Prostate gland (tissue), 2 donors: ENCODE measurements at regions not wholly inside any gene's neighbourhood (a gene's known extent, or its start where the extent isn't known, plus 50 kb on each side); places are given as distances from the start of the nearest gene placed in this dataset. TPM values are rescaled to one million over a fixed set of nuclear protein-coding genes. Genes with fewer than 3 reads are reported as not detected.
"Not testable (repeated sequence)": the region's sequence is repeated elsewhere in the genome, so short reads cannot be mapped to it uniquely, and the experiment has no call there.

Experiments used
- DNase-seq: peaks from one replicate; pipeline ENCODE4 v3.0.0-alpha.2; 2019; ENCODE audit warnings: low spot score
- H3K27ac ChIP-seq, 2 donors: fragments of 200-600 bp; sonication (generic); 2 replicates each; pipeline ENCODE4 v1.5.1; 2017 to 2019
- H3K27me3 ChIP-seq: fragments of 200-600 bp; sonication (generic); replicated peaks from 2 replicates; pipeline ENCODE4 v1.5.1; 2019; ENCODE audit not compliant: insufficient read depth
- H3K36me3 ChIP-seq, 2 donors: fragments of 200-600 bp; sonication (generic); 1 replicate in 1 of 2; 2 replicates in 1 of 2; pipeline versions ENCODE4 v1.5.1 to v1.8.1; 2017 to 2019
- H3K4me1 ChIP-seq: fragments of 200-600 bp; sonication (generic); replicated peaks from 2 replicates; pipeline ENCODE4 v1.5.1; 2019
- H3K4me3 ChIP-seq, 2 donors: fragments of 200-600 bp; sonication (generic); 2 replicates each; pipeline ENCODE4 v1.5.1; 2017 to 2019
- H3K9me3 ChIP-seq: fragments of 200-600 bp; sonication (generic); 2 replicates; pipeline ENCODE4 v1.5.1; 2017
- POLR2A ChIP-seq: fragments of 450-650 bp; IDR thresholded peaks from one replicate; pipeline ENCODE4 v1.6.1; 2016; ENCODE audit warnings: antibody characterized with exemption, mild to moderate bottlenecking
- POLR2AphosphoS5 ChIP-seq: sonication (generic); formaldehyde crosslinking; IDR thresholded peaks from one replicate; pipeline ENCODE4 v1.6.1; 2017; ENCODE audit warnings: antibody characterized with exemption
- WGBS: methylation state at CpG from one replicate; pipeline ENCODE4 v1.1.5; 2018; 5-methylcytosine and 5-hydroxymethylcytosine counted together
- intact Hi-C: fragments of 100-400 bp; cut with DNase I; formaldehyde crosslinking; loops from one replicate; pipeline ENCODE4 v1.14.2; 2022
- microRNA counts, 2 donors: library from miRNA; unstranded; fragments of <30 nt; microRNA quantifications; one replicate each; lab custom pipeline; 2016 to 2017
- microRNA-seq: library from miRNA; unstranded; fragments of <30 nt; microRNA quantifications from one replicate; pipeline ENCODE4, GENCODE V29; 2016
- small RNA-seq, 2 donors: library from RNA; depleted of rRNA; stranded (forward); fragments of <200 nt; gene quantifications; one replicate each; pipeline ENCODE3, GENCODE V24; 2016
- TF ChIP-seq, protein P1 (sequence below), 4 experiments: fragments of 200-600 bp in 2 of 4; fragments of 450-650 bp in 2 of 4; sonication (generic) in 2 of 4; IDR thresholded peaks; 1 replicate in 3 of 4; 2 replicates in 1 of 4; pipeline ENCODE4 v1.5.1; 2016 to 2019; ENCODE audit warnings: antibody characterized with exemption in 4 of 4, mild to moderate bottlenecking in 2 of 4, moderate library complexity in 2 of 4

DNA sequence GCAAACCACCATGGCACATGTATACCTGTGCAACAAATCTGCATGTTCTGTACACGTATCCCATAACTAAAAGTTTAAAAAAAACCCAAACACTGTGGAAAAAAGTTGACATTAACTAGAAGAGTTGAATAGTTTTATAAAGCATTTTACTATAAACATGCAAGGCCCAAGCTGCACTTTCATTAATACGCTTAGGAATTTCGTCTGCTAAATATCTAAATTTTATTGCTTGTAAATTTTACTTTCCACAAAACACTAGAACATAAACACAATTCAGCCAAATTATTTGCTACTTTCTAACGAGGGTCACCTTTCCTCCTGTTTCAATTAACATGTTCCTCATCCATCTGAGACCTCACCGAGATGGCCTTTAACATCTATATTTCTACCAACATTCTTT lies 74.4 kb upstream of the MAN1A1 start:
- 81% methylated on average over 5 of the region's 5 CpGs for WGBS
- Histone ChIP-seq H3K9me3 (no peaks in the 10 kb centered on the region), H3K4me3 (no peak overlapping the region), H3K27me3 (no peaks in the 10 kb centered on the region), H3K36me3 (no peaks in the 10 kb centered on the region), H3K4me1 (no peaks in the 10 kb centered on the region), H3K27ac (no peak overlapping the region)
- DNase-seq, result no peak
- intact Hi-C loops, result no loop called here
- TF ChIP-seq POLR2AphosphoS5, result no peak
- no peak for TF ChIP-seq POLR2A
- TF ChIP-seq, protein P1, sequence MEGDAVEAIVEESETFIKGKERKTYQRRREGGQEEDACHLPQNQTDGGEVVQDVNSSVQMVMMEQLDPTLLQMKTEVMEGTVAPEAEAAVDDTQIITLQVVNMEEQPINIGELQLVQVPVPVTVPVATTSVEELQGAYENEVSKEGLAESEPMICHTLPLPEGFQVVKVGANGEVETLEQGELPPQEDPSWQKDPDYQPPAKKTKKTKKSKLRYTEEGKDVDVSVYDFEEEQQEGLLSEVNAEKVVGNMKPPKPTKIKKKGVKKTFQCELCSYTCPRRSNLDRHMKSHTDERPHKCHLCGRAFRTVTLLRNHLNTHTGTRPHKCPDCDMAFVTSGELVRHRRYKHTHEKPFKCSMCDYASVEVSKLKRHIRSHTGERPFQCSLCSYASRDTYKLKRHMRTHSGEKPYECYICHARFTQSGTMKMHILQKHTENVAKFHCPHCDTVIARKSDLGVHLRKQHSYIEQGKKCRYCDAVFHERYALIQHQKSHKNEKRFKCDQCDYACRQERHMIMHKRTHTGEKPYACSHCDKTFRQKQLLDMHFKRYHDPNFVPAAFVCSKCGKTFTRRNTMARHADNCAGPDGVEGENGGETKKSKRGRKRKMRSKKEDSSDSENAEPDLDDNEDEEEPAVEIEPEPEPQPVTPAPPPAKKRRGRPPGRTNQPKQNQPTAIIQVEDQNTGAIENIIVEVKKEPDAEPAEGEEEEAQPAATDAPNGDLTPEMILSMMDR (IDR thresholded peaks at IDR 0.05), result no peak

DNA sequence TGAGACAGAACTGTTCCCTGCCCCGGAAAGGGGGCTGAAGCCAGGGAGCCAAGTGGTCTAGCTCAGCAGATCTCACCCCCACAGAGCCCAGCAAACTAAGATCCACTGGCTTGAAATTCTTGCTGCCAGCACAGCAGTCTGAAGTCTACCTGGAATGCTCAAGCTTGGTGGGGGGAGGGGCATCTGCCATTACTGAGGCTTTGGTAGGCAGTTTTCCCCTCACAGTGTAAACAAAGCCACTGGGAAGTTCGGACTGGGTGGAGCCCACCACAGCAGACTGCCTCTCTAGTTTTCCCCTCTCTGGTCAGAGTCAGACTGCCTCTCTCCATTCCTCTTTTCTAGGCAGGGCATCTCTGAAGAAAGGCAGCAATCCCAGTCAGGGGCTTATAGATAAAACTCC lies 68.5 kb upstream of the MAN1A1 start:
- 90% methylated on average over 2 of the region's 2 CpGs for WGBS
- intact Hi-C loops, H3K36me3 ChIP-seq: not testable (repeated sequence)

DNA sequence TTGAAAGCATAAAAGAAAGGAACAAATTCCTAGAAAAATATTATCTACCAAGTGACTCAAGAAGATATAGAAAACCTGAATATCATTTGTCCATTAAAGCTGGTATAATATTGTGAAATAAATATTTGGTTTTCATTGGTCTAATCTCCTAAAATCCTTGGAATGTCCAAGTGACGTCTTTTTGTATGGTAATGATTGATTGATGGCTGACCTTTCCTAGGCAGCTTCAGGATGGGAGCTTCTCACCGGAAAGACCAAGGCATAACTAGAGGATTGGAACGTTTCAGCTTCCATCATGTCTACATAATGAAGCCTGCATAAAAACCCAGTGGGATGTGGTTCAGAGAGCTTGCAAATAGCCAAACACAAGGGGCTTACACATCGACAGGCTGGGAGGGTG lies 57.6 kb upstream of the MAN1A1 start:
- Histone ChIP-seq H3K27ac (no peak overlapping the region), H3K4me1 (no peaks in the 10 kb centered on the region), H3K9me3 (no peaks in the 10 kb centered on the region), H3K36me3 (no peaks in the 10 kb centered on the region), H3K27me3 (no peaks in the 10 kb centered on the region), H3K4me3 (no peak overlapping the region)
- no peak for DNase-seq
- WGBS, result 72% methylated on average over 4 of the region's 4 CpGs
- intact Hi-C loops, result no loop called here
- TF ChIP-seq POLR2AphosphoS5, result no peak
- TF ChIP-seq, protein P1 (IDR thresholded peaks at IDR 0.05), result no peak
- TF ChIP-seq POLR2A, result no peak

More for the DNA sequence above, 68.5 kb upstream of the MAN1A1 start:
- H3K27ac ChIP-seq, H3K9me3 ChIP-seq, H3K27me3 ChIP-seq, H3K4me1 ChIP-seq, H3K4me3 ChIP-seq, DNase-seq: not testable (repeated sequence)

DNA sequence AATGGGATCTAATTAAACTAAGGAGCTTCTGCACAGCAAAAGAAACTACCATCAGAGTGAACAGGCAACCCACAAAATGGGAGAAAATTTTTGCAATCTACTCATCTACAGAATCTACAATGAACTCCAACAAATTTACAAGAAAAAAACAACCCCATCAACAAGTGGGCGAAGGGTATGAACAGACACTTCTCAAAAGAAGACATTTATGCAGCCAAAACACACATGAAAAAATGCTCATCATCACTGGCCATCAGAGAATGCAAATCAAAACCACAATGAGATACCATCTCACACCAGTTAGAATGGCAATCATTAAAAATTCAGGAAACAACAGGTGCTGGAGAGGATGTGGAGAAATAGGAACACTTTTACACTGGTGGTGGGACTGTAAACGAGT lies 55.6 kb upstream of the MAN1A1 start:
- H3K27ac ChIP-seq, H3K9me3 ChIP-seq, H3K4me3 ChIP-seq, H3K36me3 ChIP-seq, H3K4me1 ChIP-seq, DNase-seq, H3K27me3 ChIP-seq, intact Hi-C loops: not testable (repeated sequence)
- WGBS, result 93% methylated on average over 2 of the region's 2 CpGs

MicroRNA genes in the stretch of these regions (microRNA counts, 767-probe panel; counts per million panel counts)
- microRNA hsa-miR-3144-5p (lab: Ali Mortazavi, UCI), result 0 to 431 counts per million in 2 donors

Small RNA genes lying in the stretch of these regions (microRNA-seq; reads per million reads assigned to microRNA genes)
- not detected for gene MIR3144

Small RNA genes lying in the stretch of these regions (small RNA-seq; reads per million reads assigned to genes)
- gene COX6A1P3 (0 reads per million in 2 donors), gene MIR3144 (0 reads per million in 2 donors), gene RNA5SP215 (0.20 to 0.47 reads per million in 2 donors), gene RNU6-214P (0 reads per million in 2 donors)
